Heart left ventricle (tissue), 16 donors: ENCODE measurements at regions not wholly inside any gene's neighbourhood (a gene's known extent, or its start where the extent isn't known, plus 50 kb on each side); places are given as distances from the start of the nearest gene placed in this dataset.

Experiments used
- ATAC-seq, 4 donors: fragments of 200-7000 bp; cut with Tn5 transposase; one replicate each; pipeline ENCODE4 v1.9.1; 2020 to 2022; ENCODE audit warnings: moderate library complexity in 4 of 4, mild to moderate bottlenecking in 3 of 4, moderate number of reproducible peaks in 1 of 4
- DNase-seq, 5 donors: peaks; one replicate each; pipeline ENCODE4 v3.0.0-alpha.2; 2020
- H3K27ac ChIP-seq, 12 donors: fragments of 200-600 bp; sonication (generic) in 4 of 12; one replicate each; pipeline versions ENCODE4 v1.5.0 to v1.8.0; 2016 to 2022; ENCODE audit warnings: mild to moderate bottlenecking in 2 of 12
- H3K27me3 ChIP-seq, 9 donors: fragments of 200-600 bp; sonication (generic) in 2 of 9; one replicate each; pipeline versions ENCODE4 v1.5.1 to v1.8.0; 2016 to 2022; ENCODE audit warnings: mild to moderate bottlenecking in 3 of 9
- H3K36me3 ChIP-seq, 9 donors: fragments of 200-600 bp; sonication (generic) in 2 of 9; one replicate each; pipeline versions ENCODE4 v1.5.0 to v1.8.0; 2018 to 2022; ENCODE audit warnings: mild to moderate bottlenecking in 2 of 9
- H3K4me1 ChIP-seq, 12 donors: fragments of 200-600 bp; sonication (generic) in 4 of 12; one replicate each; pipeline versions ENCODE4 v1.5.0 to v1.8.0; 2016 to 2022; ENCODE audit warnings: mild to moderate bottlenecking in 3 of 12
- H3K4me3 ChIP-seq, 12 donors: fragments of 200-600 bp; sonication (generic) in 4 of 12; one replicate each; pipeline versions ENCODE4 v1.5.0 to v1.8.0; 2017 to 2022; ENCODE audit warnings: mild to moderate bottlenecking in 9 of 12, moderate library complexity in 4 of 12
- H3K9me3 ChIP-seq, 12 donors: fragments of 200-600 bp; sonication (generic) in 4 of 12; one replicate each; pipeline versions ENCODE4 v1.5.0 to v1.8.0; 2016 to 2022; ENCODE audit warnings: mild to moderate bottlenecking in 1 of 12
- CTCF ChIP-seq, 12 donors: fragments of 200-600 bp; sonication (generic) in 4 of 12; IDR thresholded peaks; one replicate each; pipeline versions ENCODE4 v1.5.0 to v1.8.0; 2018 to 2022; ENCODE audit warnings: antibody characterized with exemption in 12 of 12, mild to moderate bottlenecking in 5 of 12
- POLR2A ChIP-seq, 2 donors: fragments of 450-650 bp; IDR thresholded peaks; one replicate each; pipeline ENCODE4 v1.6.1; 2017; ENCODE audit warnings: antibody characterized with exemption in 2 of 2, mild to moderate bottlenecking in 2 of 2, moderate library complexity in 2 of 2
- WGBS, 4 donors: extraction: QIAGEN DNeasy Blood & Tissue Kit in 2 of 4; methylation state at CpG; one replicate each; pipeline versions ENCODE4 v1.1.5 to v1.1.7; 2013 to 2018; 5-methylcytosine and 5-hydroxymethylcytosine counted together
- intact Hi-C, 10 donors: fragments of 100-400 bp; cut with DNase I; formaldehyde crosslinking; loops; one replicate each; pipeline versions ENCODE4 v1.11.1 to v1.14.2; 2022
- donor health status: ischemic (EF 13 %, LVEDD 7.1; RV severe dilation, severe dysfunction).
- donor health status: healthy with polysubstance abuse.
- donor health status: DM: no; HTN: yes; CAD: no.
- donor health status: DM: no; HTN: no; CAD: no.
- donor health status: ischemic (EF 25% LVEDD 6.9; RV normal size, moderate dysfunction).
- donor health status: ischemic (EF 25% LVEDD 5.7; RV mildly dilated, moderate dysfunction).
- donor health status: healthy.
- donor health status: DM: yes; HTN: yes; CAD: no.
- donor health status: ischemic (EF 35%, LVEDD 5.7; RV mildly dilated, moderate dysfunction).
- donor health status: nonischemic (EF 11% LVEDD 7.7; RV severe dilation, severe dysfunction).
- donor health status: DM: yes; HTN: yes; CAD: no.
- donor health status: PGD.
- donor health status: ischemic (EF 29% LVEDD 5.4; RV normal size, mild dysfunction).
- donor health status: nonischemic (EF 23%, LVEDD 6.1; RV moderate dilation, normal function).

- Histone ChIP-seq H3K9me3 (no peaks in the 10 kb centered on the region), H3K27me3 (no peaks in the 10 kb centered on the region), H3K4me1 (no peaks in the 10 kb centered on the region), H3K4me3 (no peak overlapping the region), H3K27ac (no peak overlapping the region), H3K36me3 (no peaks in the 10 kb centered on the region)
- intact Hi-C loops, result no loop called here
- DNase-seq (no peak), ATAC-seq (no peak)
- TF ChIP-seq POLR2A (IDR thresholded peaks at IDR 0.05), result no peak
- TF ChIP-seq CTCF (IDR thresholded peaks at IDR 0.05), result no peak
- 87 to 98% (median 92%) methylated on average over 1 of the region's 1 CpG for WGBS, 4 donors
Measured at GRCh38 chr12:77537663-77538062, 293.0 kb upstream of the NAV3 start.

GRCh38 chr12:77535734-77536133, 295.0 kb upstream of the NAV3 start:
- DNase-seq (no peak), ATAC-seq (no peak)
- no peak overlapping the region for H3K27ac ChIP-seq
- H3K9me3 ChIP-seq, result no peaks in the 10 kb centered on the region
- H3K36me3 ChIP-seq, result no peaks in the 10 kb centered on the region
- intact Hi-C loops, result no loop called here
- H3K27me3 ChIP-seq, result no peaks in the 10 kb centered on the region
- H3K4me3 ChIP-seq, result no peak overlapping the region
- 88 to 95% (median 92%) methylated on average over 2 of the region's 2 CpGs for WGBS, 4 donors
- TF ChIP-seq CTCF (IDR thresholded peaks at IDR 0.05) (no peak), POLR2A (IDR thresholded peaks at IDR 0.05) (no peak)
- no peaks in the 10 kb centered on the region for H3K4me1 ChIP-seq

GRCh38 chr12:77531912-77532311, 298.8 kb upstream of the NAV3 start:
- intact Hi-C loops, result no loop called here
- TF ChIP-seq CTCF (IDR thresholded peaks at IDR 0.05), result no peak
- TF ChIP-seq POLR2A (IDR thresholded peaks at IDR 0.05), result no peak
- Histone ChIP-seq H3K27me3 (no peaks in the 10 kb centered on the region), H3K27ac (no peak overlapping the region), H3K4me1 (no peaks in the 10 kb centered on the region), H3K36me3 (no peaks in the 10 kb centered on the region), H3K9me3 (peaks cover 0 to 18% (median 0%) of the 10 kb centered on the region in 12 donors), H3K4me3 (no peak overlapping the region)
- ATAC-seq (no peak), DNase-seq (no peak)

- Histone ChIP-seq H3K27me3 (no peaks in the 10 kb centered on the region), H3K9me3 (peaks cover 0 to 5% (median 0%) of the 10 kb centered on the region in 12 donors), H3K4me1 (no peaks in the 10 kb centered on the region), H3K27ac (no peak overlapping the region), H3K36me3 (no peaks in the 10 kb centered on the region), H3K4me3 (no peak overlapping the region)
- intact Hi-C loops, result no loop called here
- TF ChIP-seq CTCF (IDR thresholded peaks at IDR 0.05) (no peak), POLR2A (IDR thresholded peaks at IDR 0.05) (no peak)
- DNase-seq, result no peak
- WGBS, 4 donors, result 90 to 93% (median 92%) methylated on average over 1 of the region's 1 CpG
- ATAC-seq, result no peak
Measured at GRCh38 chr12:77522247-77522646, 308.4 kb upstream of the NAV3 start.
